ENCODE measurements at regions not wholly inside any gene's neighbourhood (a gene's known extent, or its start where the extent isn't known, plus 50 kb on each side); places are given as distances from the start of the nearest gene placed in this dataset.

DNA sequence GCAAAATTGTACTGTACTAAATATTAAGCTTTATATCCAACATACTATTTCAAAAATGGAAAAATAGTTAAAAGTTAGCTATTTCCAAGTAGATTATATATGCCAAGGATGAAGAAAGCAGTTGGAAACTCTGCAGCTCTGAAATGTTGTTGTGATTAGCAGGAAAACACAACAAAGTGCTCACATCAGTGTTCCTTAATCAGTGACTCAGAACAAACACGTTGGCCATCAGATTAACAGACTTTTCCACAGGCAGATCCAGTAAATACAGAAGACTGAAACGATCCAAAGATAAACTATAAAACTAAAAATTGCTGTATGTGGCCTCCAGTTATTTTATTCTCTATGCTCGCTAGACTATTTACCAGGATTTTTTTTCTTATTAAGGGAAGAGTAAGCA lies 99.6 kb upstream of the SEMA3D start:
- TF ChIP-seq RREB1 (CRISPR knock-in tag; IDR thresholded peaks at IDR 0.05), result no peak
- no peak for TF ChIP-seq SETDB1 (IDR thresholded peaks at IDR 0.05; ENCODE audit: low read length)
- no peak for TF ChIP-seq FOXK2 (conservative IDR thresholded peaks at IDR 0.05 in 1 of 2, IDR thresholded peaks at IDR 0.05 in 1 of 2; ENCODE audit: low read depth in 2 of 2)
- TF ChIP-seq ZNF253 (CRISPR knock-in tag; conservative IDR thresholded peaks at IDR 0.05), result no peak
- no peak for TF ChIP-seq SAFB (IDR thresholded peaks at IDR 0.05; ENCODE audit: borderline replicate concordance, low read depth, low read length)
- TF ChIP-seq, protein P1, sequence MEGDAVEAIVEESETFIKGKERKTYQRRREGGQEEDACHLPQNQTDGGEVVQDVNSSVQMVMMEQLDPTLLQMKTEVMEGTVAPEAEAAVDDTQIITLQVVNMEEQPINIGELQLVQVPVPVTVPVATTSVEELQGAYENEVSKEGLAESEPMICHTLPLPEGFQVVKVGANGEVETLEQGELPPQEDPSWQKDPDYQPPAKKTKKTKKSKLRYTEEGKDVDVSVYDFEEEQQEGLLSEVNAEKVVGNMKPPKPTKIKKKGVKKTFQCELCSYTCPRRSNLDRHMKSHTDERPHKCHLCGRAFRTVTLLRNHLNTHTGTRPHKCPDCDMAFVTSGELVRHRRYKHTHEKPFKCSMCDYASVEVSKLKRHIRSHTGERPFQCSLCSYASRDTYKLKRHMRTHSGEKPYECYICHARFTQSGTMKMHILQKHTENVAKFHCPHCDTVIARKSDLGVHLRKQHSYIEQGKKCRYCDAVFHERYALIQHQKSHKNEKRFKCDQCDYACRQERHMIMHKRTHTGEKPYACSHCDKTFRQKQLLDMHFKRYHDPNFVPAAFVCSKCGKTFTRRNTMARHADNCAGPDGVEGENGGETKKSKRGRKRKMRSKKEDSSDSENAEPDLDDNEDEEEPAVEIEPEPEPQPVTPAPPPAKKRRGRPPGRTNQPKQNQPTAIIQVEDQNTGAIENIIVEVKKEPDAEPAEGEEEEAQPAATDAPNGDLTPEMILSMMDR (IDR thresholded peaks at IDR 0.05 in 2 of 3, conservative IDR thresholded peaks at IDR 0.05 in 1 of 3; ENCODE audit: insufficient read depth in 2 of 3, low read depth in 1 of 3, low read length in 3 of 3), result no peak
- no peak for TF ChIP-seq ZZZ3 (IDR thresholded peaks at IDR 0.05)
- TF ChIP-seq MAX (CRISPR knock-in tag; IDR thresholded peaks at IDR 0.05), result no peak

Data from K562 (cell line).